ENCODE measurements at regions not wholly inside any gene's neighbourhood (a gene's known extent, or its start where the extent isn't known, plus 50 kb on each side); places are given as distances from the start of the nearest gene placed in this dataset.

DNA sequence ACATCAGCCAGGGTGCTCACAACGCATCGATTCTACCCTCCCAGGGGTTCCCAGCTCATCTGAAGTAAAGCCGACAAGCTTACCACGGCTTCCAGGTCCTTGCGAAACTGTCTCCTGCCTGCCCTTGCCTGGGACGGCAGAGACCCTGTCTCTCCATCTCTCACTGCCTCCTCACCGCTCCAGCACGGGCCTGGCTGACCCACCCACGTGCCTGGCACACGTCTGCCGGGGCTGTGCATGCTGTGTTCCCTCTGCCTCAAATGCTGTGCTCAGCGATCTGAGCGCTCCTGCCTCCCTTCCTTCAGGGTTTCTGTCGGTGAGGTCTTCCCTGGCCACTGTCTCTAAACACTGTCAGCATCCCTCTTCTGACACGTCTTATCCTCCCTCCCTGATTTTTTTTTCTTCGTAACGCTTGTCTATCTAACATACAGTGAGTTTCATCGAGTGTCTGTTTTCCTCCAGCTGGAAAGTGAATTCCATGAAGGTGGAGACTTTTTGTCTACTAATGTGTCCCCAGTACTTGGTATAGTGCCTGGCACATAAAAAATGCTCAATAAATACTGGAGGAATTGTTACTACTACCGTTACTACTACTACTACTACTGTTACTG lies 208.4 kb downstream of the IRF8 start:
- Histone ChIP-seq H4K20me1 (ENCODE audit: insufficient read depth) (no peaks in the 10 kb centered on the region), H2AFZ (ENCODE audit: low read depth, low read length, poor library complexity, severe bottlenecking) (no peak overlapping the region), H3K9ac (ENCODE audit: low read length) (no peak overlapping the region), H3K4me2 (ENCODE audit: low read length) (no peak overlapping the region), H3K9me2 (ENCODE audit: insufficient read depth) (no peaks in the 10 kb centered on the region), H3K36me3 (ENCODE audit: control insufficient read depth in 1 of 2, insufficient read depth in 2 of 2, low read length in 2 of 2) (no peaks in the 10 kb centered on the region), H3K4me3 (replicated peaks in 1 of 2; ENCODE audit: low read depth in 1 of 2, low read length in 2 of 2) (no peak overlapping the region), H3K79me2 (ENCODE audit: insufficient read depth, low read length) (no peaks in the 10 kb centered on the region), H3K9me3 (ENCODE audit: control insufficient read depth in 1 of 2, insufficient read depth in 1 of 2, low read depth in 1 of 2, low read length in 2 of 2) (peaks cover 0 to 10% of the 10 kb centered on the region in 2 experiments; a peak in 1 of 4 replicates), H3K27me3 (ENCODE audit: insufficient read depth, low read length) (peaks cover 5% of the 10 kb centered on the region; the same call in 1 of the 2 replicates), H3K27ac (ENCODE audit: low read depth, low read length) (no peak overlapping the region), H3K4me1 (ENCODE audit: control insufficient read depth in 1 of 2, insufficient read depth in 2 of 2, low read length in 2 of 2) (no peaks in the 10 kb centered on the region)
- no peak for TF ChIP-seq EZH2 (IDR thresholded peaks at IDR 0.05)
- TF ChIP-seq EZH2phosphoT487 (IDR thresholded peaks at IDR 0.05; ENCODE audit: borderline replicate concordance), result no peak
- no peak for TF ChIP-seq RAD21 (IDR thresholded peaks at IDR 0.05; ENCODE audit: low read depth)
- no peak for TF ChIP-seq EGR1 (IDR thresholded peaks at IDR 0.05; ENCODE audit: low read depth)
- no peak for TF ChIP-seq ELF1 (IDR thresholded peaks at IDR 0.05; ENCODE audit: borderline replicate concordance, low read depth)
- no peak for TF ChIP-seq CBX3 (IDR thresholded peaks at IDR 0.05; ENCODE audit: low read depth)
- TF ChIP-seq SP1 (IDR thresholded peaks at IDR 0.05; ENCODE audit: low read depth), result no peak
- no peak for TF ChIP-seq CEBPB (IDR thresholded peaks at IDR 0.05; ENCODE audit: low read depth)
- no peak for TF ChIP-seq SRF (IDR thresholded peaks at IDR 0.05; ENCODE audit: low read depth)
- TF ChIP-seq, protein P1, sequence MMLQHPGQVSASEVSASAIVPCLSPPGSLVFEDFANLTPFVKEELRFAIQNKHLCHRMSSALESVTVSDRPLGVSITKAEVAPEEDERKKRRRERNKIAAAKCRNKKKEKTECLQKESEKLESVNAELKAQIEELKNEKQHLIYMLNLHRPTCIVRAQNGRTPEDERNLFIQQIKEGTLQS (IDR thresholded peaks at IDR 0.05), result no peak
- TF ChIP-seq YY1 (IDR thresholded peaks at IDR 0.05; ENCODE audit: extremely low read depth, insufficient replicate concordance, low read depth, low read length), result no peak
- no peak for TF ChIP-seq ZFX (IDR thresholded peaks at IDR 0.05)
- no peak for TF ChIP-seq SIN3A (IDR thresholded peaks at IDR 0.05; ENCODE audit: low read depth)
- TF ChIP-seq POLR2A (IDR thresholded peaks at IDR 0.05; ENCODE audit: borderline replicate concordance, extremely low read depth, insufficient read depth, insufficient read length), result no peak
- no peak for TF ChIP-seq ZNF274 (IDR thresholded peaks at IDR 0.05; ENCODE audit: low read depth, low read length)
- TF ChIP-seq POLR2AphosphoS5 (IDR thresholded peaks at IDR 0.05; ENCODE audit: low read depth, low read length), result no peak
- no peak for TF ChIP-seq FOSL1 (IDR thresholded peaks at IDR 0.05; ENCODE audit: low read depth)
- intact Hi-C loops (cut with micrococcal nuclease), result no loop called here
- RAD21 ChIA-PET (ENCODE audit: low non-redundant PET in 1 of 2, low total read pairs in 2 of 2, uncharacterized antibody in 2 of 2, unreplicated experiment in 2 of 2), result no interaction called here
- POLR2A ChIA-PET, result no interaction called here
- CTCF ChIA-PET, result no interaction called here
- no TSS peak for BruUV-seq (replicated peaks)
- DNase-seq (ENCODE audit: low read depth, low spot score) (no peak), ATAC-seq (no peak)
